ENCODE measurements at regions not wholly inside any gene's neighbourhood (a gene's known extent, or its start where the extent isn't known, plus 50 kb on each side); places are given as distances from the start of the nearest gene placed in this dataset.

DNA sequence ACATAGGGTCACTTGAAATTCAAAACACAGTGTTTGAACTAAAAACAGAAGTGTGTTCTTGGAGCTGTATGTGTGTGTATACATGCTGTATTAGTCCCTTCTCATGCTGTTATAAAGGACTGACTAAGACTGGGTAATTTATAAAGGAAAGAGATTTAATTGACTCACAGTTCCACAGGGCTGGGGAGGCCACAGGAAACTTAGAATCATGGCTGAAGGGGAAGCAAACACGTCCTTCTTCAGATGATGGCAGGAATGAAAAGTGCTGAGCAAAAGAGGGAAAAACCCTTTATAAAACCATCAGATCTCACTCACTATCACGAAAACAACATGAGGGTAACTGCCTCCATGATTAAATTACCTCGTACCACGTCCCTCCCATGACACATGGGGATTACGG is 224.1 kb downstream of the BCAT1 start:
- BruUV-seq (replicated peaks) = no TSS peak
- Mint-ChIP-seq H3K36me3 (ENCODE audit: insufficient read depth, unreplicated experiment) (no peaks in the 10 kb centered on the region), H3K27ac (ENCODE audit: unreplicated experiment) (no peak overlapping the region), H3K4me1 (ENCODE audit: low read depth, unreplicated experiment) (peaks cover 10% of the 10 kb centered on the region), H3K4me3 (ENCODE audit: low read depth, unreplicated experiment) (no peak overlapping the region), H3K9me3 (ENCODE audit: low read depth, unreplicated experiment) (peaks cover 2% of the 10 kb centered on the region), H3K27me3 (ENCODE audit: unreplicated experiment) (no peaks in the 10 kb centered on the region)
- TF ChIP-seq, protein P1, sequence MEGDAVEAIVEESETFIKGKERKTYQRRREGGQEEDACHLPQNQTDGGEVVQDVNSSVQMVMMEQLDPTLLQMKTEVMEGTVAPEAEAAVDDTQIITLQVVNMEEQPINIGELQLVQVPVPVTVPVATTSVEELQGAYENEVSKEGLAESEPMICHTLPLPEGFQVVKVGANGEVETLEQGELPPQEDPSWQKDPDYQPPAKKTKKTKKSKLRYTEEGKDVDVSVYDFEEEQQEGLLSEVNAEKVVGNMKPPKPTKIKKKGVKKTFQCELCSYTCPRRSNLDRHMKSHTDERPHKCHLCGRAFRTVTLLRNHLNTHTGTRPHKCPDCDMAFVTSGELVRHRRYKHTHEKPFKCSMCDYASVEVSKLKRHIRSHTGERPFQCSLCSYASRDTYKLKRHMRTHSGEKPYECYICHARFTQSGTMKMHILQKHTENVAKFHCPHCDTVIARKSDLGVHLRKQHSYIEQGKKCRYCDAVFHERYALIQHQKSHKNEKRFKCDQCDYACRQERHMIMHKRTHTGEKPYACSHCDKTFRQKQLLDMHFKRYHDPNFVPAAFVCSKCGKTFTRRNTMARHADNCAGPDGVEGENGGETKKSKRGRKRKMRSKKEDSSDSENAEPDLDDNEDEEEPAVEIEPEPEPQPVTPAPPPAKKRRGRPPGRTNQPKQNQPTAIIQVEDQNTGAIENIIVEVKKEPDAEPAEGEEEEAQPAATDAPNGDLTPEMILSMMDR (IDR thresholded peaks at IDR 0.05; ENCODE audit: unreplicated experiment) = no peak
- no peak for DNase-seq
- CTCF ChIA-PET = no interaction called here
- intact Hi-C loops (cut with micrococcal nuclease; ENCODE audit: unreplicated experiment) = loop anchor here (5.0 kb wide), 2 partner anchors 52 to 128 kb away; no protein-coding TSS in a partner anchor

GRCh38 chr12:24723759-24724158 is 225.1 kb downstream of the BCAT1 start:
- DNase-seq = no peak
- Mint-ChIP-seq H3K27ac (ENCODE audit: unreplicated experiment) (no peak overlapping the region), H3K9me3 (ENCODE audit: low read depth, unreplicated experiment) (peaks cover 2% of the 10 kb centered on the region), H3K4me1 (ENCODE audit: low read depth, unreplicated experiment) (peaks cover 18% of the 10 kb centered on the region), H3K27me3 (ENCODE audit: unreplicated experiment) (no peaks in the 10 kb centered on the region), H3K4me3 (ENCODE audit: low read depth, unreplicated experiment) (no peak overlapping the region), H3K36me3 (ENCODE audit: insufficient read depth, unreplicated experiment) (no peaks in the 10 kb centered on the region)
- CTCF ChIA-PET = no interaction called here
- no TSS peak for BruUV-seq (replicated peaks)
- TF ChIP-seq, protein P1 (IDR thresholded peaks at IDR 0.05; ENCODE audit: unreplicated experiment) = no peak
- intact Hi-C loops (cut with micrococcal nuclease; ENCODE audit: unreplicated experiment) = no loop called here

GRCh38 chr12:24721191-24721590 is 227.7 kb downstream of the BCAT1 start:
- TF ChIP-seq, protein P1 (IDR thresholded peaks at IDR 0.05; ENCODE audit: unreplicated experiment) = no peak
- Mint-ChIP-seq H3K4me1 (ENCODE audit: low read depth, unreplicated experiment) (peaks cover 18% of the 10 kb centered on the region), H3K36me3 (ENCODE audit: insufficient read depth, unreplicated experiment) (no peaks in the 10 kb centered on the region), H3K27me3 (ENCODE audit: unreplicated experiment) (no peaks in the 10 kb centered on the region), H3K27ac (ENCODE audit: unreplicated experiment) (no peak overlapping the region), H3K9me3 (ENCODE audit: low read depth, unreplicated experiment) (peaks cover 2% of the 10 kb centered on the region), H3K4me3 (ENCODE audit: low read depth, unreplicated experiment) (no peak overlapping the region)
- intact Hi-C loops (cut with micrococcal nuclease; ENCODE audit: unreplicated experiment) = no loop called here
- DNase-seq = no peak
- CTCF ChIA-PET = interaction anchor here (1.1 kb wide), 1 partner anchor 10 kb away, joined by 3 read pairs; no protein-coding TSS in a partner anchor
- no TSS peak for BruUV-seq (replicated peaks)

DNA sequence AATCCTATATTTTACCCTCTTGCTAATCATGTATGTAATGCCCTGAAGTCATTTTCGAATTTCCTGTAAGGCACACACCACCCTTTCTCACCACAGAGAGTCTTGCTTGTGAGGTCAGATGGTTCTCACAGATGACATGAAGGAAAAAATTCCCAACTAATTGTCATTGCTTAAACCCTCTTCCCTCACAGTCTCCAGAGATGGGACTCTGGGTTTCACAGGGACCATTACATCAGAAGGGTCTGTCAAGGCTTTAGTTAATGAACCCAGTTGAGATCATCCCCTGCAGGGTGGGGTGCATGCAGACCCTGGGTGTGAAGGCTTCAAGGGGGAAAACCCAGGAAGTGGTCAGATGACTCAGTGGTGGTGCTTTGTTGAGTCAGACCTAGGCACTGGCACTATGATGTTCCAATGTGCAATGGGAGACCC is 229.6 kb downstream of the BCAT1 start:
- BruUV-seq (replicated peaks) = no TSS peak
- intact Hi-C loops (cut with micrococcal nuclease; ENCODE audit: unreplicated experiment) = no loop called here
- no peak overlapping the region for H3K27ac Mint-ChIP-seq (ENCODE audit: unreplicated experiment)
- H3K9me3 Mint-ChIP-seq (ENCODE audit: low read depth, unreplicated experiment) = peaks cover 2% of the 10 kb centered on the region
- TF ChIP-seq, protein P1 (IDR thresholded peaks at IDR 0.05; ENCODE audit: unreplicated experiment) = no peak
- H3K4me1 Mint-ChIP-seq (ENCODE audit: low read depth, unreplicated experiment) = peaks cover 18% of the 10 kb centered on the region
- no peaks in the 10 kb centered on the region for H3K27me3 Mint-ChIP-seq (ENCODE audit: unreplicated experiment)
- CTCF ChIA-PET = no interaction called here
- no peaks in the 10 kb centered on the region for H3K36me3 Mint-ChIP-seq (ENCODE audit: insufficient read depth, unreplicated experiment)
- H3K4me3 Mint-ChIP-seq (ENCODE audit: low read depth, unreplicated experiment) = no peak overlapping the region
- no peak for DNase-seq

Measured in Calu3 (cell line).